ENCODE measurements at regions not wholly inside any gene's neighbourhood (a gene's known extent, or its start where the extent isn't known, plus 50 kb on each side); places are given as distances from the start of the nearest gene placed in this dataset.
"Not testable (repeated sequence)": the region's sequence is repeated elsewhere in the genome, so short reads cannot be mapped to it uniquely, and the experiment has no call there.

GRCh38 chr18:76633588-76634269, 138.7 kb upstream of the ZNF516 start:
- DNase-seq = no peak

GRCh38 chr18:76627444-76627843, 132.4 kb upstream of the ZNF516 start:
- no peak for DNase-seq

- DNase-seq = no peak
Observed at GRCh38 chr18:76626991-76627390, 131.9 kb upstream of the ZNF516 start.

- no peak for DNase-seq
Observed at GRCh38 chr18:76622651-76623050, 127.6 kb upstream of the ZNF516 start.

- no peak for DNase-seq
Observed at GRCh38 chr18:76621782-76622495, 126.9 kb upstream of the ZNF516 start.

- DNase-seq = no peak
Observed at GRCh38 chr18:76621226-76621625, 126.2 kb upstream of the ZNF516 start.

GRCh38 chr18:76620321-76621170, 125.5 kb upstream of the ZNF516 start:
- DNase-seq = peak; percentile 60

- DNase-seq = peak; percentile 44
Observed at GRCh38 chr18:76619621-76620315, 124.7 kb upstream of the ZNF516 start.

GRCh38 chr18:76619261-76619620, 124.2 kb upstream of the ZNF516 start:
- DNase-seq = no peak

GRCh38 chr18:76618721-76619120, 123.7 kb upstream of the ZNF516 start:
- no peak for DNase-seq

GRCh38 chr18:76616373-76616772, 121.3 kb upstream of the ZNF516 start:
- no peak for DNase-seq

GRCh38 chr18:76615065-76615733, 120.2 kb upstream of the ZNF516 start:
- no peak for DNase-seq

GRCh38 chr18:76613755-76614120, 118.7 kb upstream of the ZNF516 start:
- no peak for DNase-seq

GRCh38 chr18:76613053-76613754, 118.2 kb upstream of the ZNF516 start:
- no peak for DNase-seq

GRCh38 chr18:76611750-76612045, 116.7 kb upstream of the ZNF516 start:
- DNase-seq = not testable (repeated sequence)

GRCh38 chr18:76610933-76611749, 116.1 kb upstream of the ZNF516 start:
- DNase-seq = no peak

GRCh38 chr18:76610012-76610411, 115.0 kb upstream of the ZNF516 start:
- no peak for DNase-seq

GRCh38 chr18:76605341-76605929, 110.4 kb upstream of the ZNF516 start:
- DNase-seq = no peak

GRCh38 chr18:76604935-76605240, 109.8 kb upstream of the ZNF516 start:
- no peak for DNase-seq

GRCh38 chr18:76604108-76604934, 109.3 kb upstream of the ZNF516 start:
- no peak for DNase-seq
